ENCODE measurements at regions not wholly inside any gene's neighbourhood (a gene's known extent, or its start where the extent isn't known, plus 50 kb on each side); places are given as distances from the start of the nearest gene placed in this dataset.

DNA sequence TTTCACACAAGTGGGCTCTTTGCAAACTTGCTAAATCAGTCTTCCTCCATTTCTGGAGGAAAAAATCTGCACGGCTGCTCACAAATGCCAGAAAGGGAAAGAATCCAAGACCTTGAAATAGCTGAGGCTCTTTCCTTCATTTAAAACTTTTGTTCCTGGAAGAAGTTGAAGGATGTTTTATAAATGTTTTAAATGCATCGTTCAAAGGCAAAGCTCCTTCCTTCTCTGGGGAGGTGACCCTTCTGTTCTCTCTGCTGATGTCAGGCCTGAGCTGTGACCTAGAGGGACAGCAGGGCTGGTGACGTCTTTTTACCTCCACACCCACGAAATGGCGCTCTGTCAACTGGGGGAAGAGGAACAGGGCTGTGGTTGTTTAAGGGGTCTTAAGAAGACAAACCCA lies 376.4 kb upstream of the ZNF507 start:
- TF ChIP-seq PHF8 (conservative IDR thresholded peaks at IDR 0.05; ENCODE audit: low read depth, low read length) (no peak), POLR2AphosphoS5 (IDR thresholded peaks at IDR 0.05; ENCODE audit: low read depth, low read length) (no peak)
- TF ChIP-seq, protein P1, sequence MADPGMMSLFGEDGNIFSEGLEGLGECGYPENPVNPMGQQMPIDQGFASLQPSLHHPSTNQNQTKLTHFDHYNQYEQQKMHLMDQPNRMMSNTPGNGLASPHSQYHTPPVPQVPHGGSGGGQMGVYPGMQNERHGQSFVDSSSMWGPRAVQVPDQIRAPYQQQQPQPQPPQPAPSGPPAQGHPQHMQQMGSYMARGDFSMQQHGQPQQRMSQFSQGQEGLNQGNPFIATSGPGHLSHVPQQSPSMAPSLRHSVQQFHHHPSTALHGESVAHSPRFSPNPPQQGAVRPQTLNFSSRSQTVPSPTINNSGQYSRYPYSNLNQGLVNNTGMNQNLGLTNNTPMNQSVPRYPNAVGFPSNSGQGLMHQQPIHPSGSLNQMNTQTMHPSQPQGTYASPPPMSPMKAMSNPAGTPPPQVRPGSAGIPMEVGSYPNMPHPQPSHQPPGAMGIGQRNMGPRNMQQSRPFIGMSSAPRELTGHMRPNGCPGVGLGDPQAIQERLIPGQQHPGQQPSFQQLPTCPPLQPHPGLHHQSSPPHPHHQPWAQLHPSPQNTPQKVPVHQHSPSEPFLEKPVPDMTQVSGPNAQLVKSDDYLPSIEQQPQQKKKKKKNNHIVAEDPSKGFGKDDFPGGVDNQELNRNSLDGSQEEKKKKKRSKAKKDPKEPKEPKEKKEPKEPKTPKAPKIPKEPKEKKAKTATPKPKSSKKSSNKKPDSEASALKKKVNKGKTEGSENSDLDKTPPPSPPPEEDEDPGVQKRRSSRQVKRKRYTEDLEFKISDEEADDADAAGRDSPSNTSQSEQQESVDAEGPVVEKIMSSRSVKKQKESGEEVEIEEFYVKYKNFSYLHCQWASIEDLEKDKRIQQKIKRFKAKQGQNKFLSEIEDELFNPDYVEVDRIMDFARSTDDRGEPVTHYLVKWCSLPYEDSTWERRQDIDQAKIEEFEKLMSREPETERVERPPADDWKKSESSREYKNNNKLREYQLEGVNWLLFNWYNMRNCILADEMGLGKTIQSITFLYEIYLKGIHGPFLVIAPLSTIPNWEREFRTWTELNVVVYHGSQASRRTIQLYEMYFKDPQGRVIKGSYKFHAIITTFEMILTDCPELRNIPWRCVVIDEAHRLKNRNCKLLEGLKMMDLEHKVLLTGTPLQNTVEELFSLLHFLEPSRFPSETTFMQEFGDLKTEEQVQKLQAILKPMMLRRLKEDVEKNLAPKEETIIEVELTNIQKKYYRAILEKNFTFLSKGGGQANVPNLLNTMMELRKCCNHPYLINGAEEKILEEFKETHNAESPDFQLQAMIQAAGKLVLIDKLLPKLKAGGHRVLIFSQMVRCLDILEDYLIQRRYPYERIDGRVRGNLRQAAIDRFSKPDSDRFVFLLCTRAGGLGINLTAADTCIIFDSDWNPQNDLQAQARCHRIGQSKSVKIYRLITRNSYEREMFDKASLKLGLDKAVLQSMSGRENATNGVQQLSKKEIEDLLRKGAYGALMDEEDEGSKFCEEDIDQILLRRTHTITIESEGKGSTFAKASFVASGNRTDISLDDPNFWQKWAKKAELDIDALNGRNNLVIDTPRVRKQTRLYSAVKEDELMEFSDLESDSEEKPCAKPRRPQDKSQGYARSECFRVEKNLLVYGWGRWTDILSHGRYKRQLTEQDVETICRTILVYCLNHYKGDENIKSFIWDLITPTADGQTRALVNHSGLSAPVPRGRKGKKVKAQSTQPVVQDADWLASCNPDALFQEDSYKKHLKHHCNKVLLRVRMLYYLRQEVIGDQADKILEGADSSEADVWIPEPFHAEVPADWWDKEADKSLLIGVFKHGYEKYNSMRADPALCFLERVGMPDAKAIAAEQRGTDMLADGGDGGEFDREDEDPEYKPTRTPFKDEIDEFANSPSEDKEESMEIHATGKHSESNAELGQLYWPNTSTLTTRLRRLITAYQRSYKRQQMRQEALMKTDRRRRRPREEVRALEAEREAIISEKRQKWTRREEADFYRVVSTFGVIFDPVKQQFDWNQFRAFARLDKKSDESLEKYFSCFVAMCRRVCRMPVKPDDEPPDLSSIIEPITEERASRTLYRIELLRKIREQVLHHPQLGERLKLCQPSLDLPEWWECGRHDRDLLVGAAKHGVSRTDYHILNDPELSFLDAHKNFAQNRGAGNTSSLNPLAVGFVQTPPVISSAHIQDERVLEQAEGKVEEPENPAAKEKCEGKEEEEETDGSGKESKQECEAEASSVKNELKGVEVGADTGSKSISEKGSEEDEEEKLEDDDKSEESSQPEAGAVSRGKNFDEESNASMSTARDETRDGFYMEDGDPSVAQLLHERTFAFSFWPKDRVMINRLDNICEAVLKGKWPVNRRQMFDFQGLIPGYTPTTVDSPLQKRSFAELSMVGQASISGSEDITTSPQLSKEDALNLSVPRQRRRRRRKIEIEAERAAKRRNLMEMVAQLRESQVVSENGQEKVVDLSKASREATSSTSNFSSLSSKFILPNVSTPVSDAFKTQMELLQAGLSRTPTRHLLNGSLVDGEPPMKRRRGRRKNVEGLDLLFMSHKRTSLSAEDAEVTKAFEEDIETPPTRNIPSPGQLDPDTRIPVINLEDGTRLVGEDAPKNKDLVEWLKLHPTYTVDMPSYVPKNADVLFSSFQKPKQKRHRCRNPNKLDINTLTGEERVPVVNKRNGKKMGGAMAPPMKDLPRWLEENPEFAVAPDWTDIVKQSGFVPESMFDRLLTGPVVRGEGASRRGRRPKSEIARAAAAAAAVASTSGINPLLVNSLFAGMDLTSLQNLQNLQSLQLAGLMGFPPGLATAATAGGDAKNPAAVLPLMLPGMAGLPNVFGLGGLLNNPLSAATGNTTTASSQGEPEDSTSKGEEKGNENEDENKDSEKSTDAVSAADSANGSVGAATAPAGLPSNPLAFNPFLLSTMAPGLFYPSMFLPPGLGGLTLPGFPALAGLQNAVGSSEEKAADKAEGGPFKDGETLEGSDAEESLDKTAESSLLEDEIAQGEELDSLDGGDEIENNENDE (IDR thresholded peaks at IDR 0.05; ENCODE audit: insufficient replicate concordance, low read length) = no peak
